ENCODE measurements at regions not wholly inside any gene's neighbourhood (a gene's known extent, or its start where the extent isn't known, plus 50 kb on each side); places are given as distances from the start of the nearest gene placed in this dataset.

DNA sequence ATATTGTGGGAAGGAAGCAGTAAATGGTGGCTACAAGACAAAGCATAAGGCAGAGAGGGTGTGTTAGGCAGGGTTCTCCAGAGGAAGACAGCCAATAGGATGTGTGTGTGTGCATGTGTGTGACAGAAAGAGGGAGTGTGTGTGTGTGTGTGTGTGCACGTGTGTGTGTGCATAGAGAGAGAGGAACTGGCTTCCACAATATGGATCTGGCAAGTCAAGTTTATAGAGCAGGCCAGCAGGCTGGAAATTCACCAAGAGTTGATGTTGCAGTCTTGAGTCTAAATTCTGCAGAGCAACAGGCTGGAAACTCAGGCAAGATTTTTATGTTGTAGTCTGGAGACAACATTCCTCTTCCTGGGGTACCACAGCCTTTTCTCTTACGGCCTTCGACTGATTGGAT lies 374.0 kb downstream of the TNS3 start:
- TF ChIP-seq, protein P1, sequence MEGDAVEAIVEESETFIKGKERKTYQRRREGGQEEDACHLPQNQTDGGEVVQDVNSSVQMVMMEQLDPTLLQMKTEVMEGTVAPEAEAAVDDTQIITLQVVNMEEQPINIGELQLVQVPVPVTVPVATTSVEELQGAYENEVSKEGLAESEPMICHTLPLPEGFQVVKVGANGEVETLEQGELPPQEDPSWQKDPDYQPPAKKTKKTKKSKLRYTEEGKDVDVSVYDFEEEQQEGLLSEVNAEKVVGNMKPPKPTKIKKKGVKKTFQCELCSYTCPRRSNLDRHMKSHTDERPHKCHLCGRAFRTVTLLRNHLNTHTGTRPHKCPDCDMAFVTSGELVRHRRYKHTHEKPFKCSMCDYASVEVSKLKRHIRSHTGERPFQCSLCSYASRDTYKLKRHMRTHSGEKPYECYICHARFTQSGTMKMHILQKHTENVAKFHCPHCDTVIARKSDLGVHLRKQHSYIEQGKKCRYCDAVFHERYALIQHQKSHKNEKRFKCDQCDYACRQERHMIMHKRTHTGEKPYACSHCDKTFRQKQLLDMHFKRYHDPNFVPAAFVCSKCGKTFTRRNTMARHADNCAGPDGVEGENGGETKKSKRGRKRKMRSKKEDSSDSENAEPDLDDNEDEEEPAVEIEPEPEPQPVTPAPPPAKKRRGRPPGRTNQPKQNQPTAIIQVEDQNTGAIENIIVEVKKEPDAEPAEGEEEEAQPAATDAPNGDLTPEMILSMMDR (conservative IDR thresholded peaks at IDR 0.05; ENCODE audit: low read depth in 2 of 2), result no peak
- TF ChIP-seq EZH2 (IDR thresholded peaks at IDR 0.05; ENCODE audit: low read depth, unreplicated experiment), result no peak
- no peak for TF ChIP-seq ZNF331 (CRISPR knock-in tag; IDR thresholded peaks at IDR 0.05; ENCODE audit: low read depth)
- no peak for TF ChIP-seq POLR2AphosphoS5 (IDR thresholded peaks at IDR 0.05; ENCODE audit: low read depth)
- no peak for TF ChIP-seq JUNB (IDR thresholded peaks at IDR 0.05; ENCODE audit: unreplicated experiment)
- TF ChIP-seq EZH2phosphoT487 (IDR thresholded peaks at IDR 0.05; ENCODE audit: unreplicated experiment), result no peak
- no peak for TF ChIP-seq CREB1 (CRISPR knock-in tag; IDR thresholded peaks at IDR 0.05; ENCODE audit: low read depth)
